ENCODE measurements at regions not wholly inside any gene's neighbourhood (a gene's known extent, or its start where the extent isn't known, plus 50 kb on each side); places are given as distances from the start of the nearest gene placed in this dataset.

DNA sequence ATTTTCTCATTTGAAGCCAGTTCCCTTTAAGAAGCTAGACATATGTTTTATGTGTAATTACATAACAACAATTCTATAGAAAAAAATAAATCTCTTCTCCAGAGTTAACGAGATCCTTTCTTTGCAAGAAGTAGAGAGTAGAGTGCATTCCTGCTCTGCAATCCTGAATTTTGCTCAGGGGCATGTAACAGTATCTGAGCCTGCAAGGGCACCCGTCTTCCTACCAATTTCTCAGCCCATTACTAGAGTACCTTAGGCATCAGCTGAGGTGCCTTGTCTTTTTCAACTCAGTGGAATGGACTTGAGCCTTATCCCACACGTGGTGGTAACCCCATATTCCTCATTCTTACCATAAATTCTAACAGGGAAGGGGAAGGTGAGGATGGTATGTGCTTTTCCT, 205.9 kb downstream of the IKZF2 start:
- H3K36me3 ChIP-seq (ENCODE audit: insufficient read depth, low read length), result peaks cover 20% of the 10 kb centered on the region; the same call in 1 of the 2 replicates
- no peak overlapping the region for H3K9ac ChIP-seq (ENCODE audit: low read length)
- no peak overlapping the region for H3K4me2 ChIP-seq (ENCODE audit: low read length)
- H3K4me3 ChIP-seq (ENCODE audit: low read depth, low read length, poor library complexity, severe bottlenecking), result no peak overlapping the region
- H3K9me3 ChIP-seq (ENCODE audit: low read length), result no peaks in the 10 kb centered on the region
- no peak overlapping the region for H3K27ac ChIP-seq (ENCODE audit: low read depth, low read length, poor library complexity, severe bottlenecking)
- no peak for TF ChIP-seq CTCF (IDR thresholded peaks at IDR 0.05; ENCODE audit: low read length)
- TF ChIP-seq EZH2 (IDR thresholded peaks at IDR 0.05; ENCODE audit: borderline replicate concordance, low read length), result no peak
- no peaks in the 10 kb centered on the region for H4K20me1 ChIP-seq (ENCODE audit: insufficient read depth, low read length)
- peaks cover 1% of the 10 kb centered on the region for H3K4me1 ChIP-seq (ENCODE audit: insufficient read depth, low read length, severe bottlenecking)
- H3K79me2 ChIP-seq (ENCODE audit: insufficient read depth, low read length), result no peaks in the 10 kb centered on the region
- no peaks in the 10 kb centered on the region for H3K9me2 ChIP-seq (ENCODE audit: low read depth, low read length)
- no peaks in the 10 kb centered on the region for H3F3A ChIP-seq (ENCODE audit: insufficient read depth, low read length)
- H2AFZ ChIP-seq (ENCODE audit: low read length), result no peak overlapping the region
- H3K27me3 ChIP-seq (ENCODE audit: insufficient read depth, low read length), result no peaks in the 10 kb centered on the region

DNA sequence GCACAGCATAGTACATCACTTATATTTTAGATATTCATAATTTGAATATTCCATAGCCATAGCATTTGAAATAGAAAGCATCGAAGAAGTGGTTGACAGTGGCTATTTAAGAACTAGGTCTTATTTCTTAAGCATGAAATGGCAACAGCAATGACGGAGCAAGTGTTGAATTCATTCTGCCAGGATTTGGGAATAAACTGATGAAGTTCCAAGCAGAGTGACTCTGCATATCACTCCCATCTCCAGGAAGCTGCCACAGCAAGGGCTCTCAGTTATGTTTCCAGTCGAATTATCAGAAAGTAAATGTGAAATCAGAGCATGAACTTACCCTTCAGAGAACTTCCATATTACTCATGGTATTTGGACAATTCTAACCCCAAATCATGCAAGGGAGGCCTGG, 208.1 kb downstream of the IKZF2 start:
- H3K36me3 ChIP-seq (ENCODE audit: insufficient read depth, low read length), result peaks cover 16% of the 10 kb centered on the region; the same call in 1 of the 2 replicates
- no peak overlapping the region for H3K27ac ChIP-seq (ENCODE audit: low read depth, low read length, poor library complexity, severe bottlenecking)
- no peak overlapping the region for H3K9ac ChIP-seq (ENCODE audit: low read length)
- no peaks in the 10 kb centered on the region for H3K79me2 ChIP-seq (ENCODE audit: insufficient read depth, low read length)
- H3K4me3 ChIP-seq (ENCODE audit: low read depth, low read length, poor library complexity, severe bottlenecking), result no peak overlapping the region
- no peaks in the 10 kb centered on the region for H3K9me3 ChIP-seq (ENCODE audit: low read length)
- no peaks in the 10 kb centered on the region for H3K27me3 ChIP-seq (ENCODE audit: insufficient read depth, low read length)
- H3K4me1 ChIP-seq (ENCODE audit: insufficient read depth, low read length, severe bottlenecking), result peaks cover 13% of the 10 kb centered on the region
- H3F3A ChIP-seq (ENCODE audit: insufficient read depth, low read length), result no peaks in the 10 kb centered on the region
- TF ChIP-seq EZH2 (IDR thresholded peaks at IDR 0.05; ENCODE audit: borderline replicate concordance, low read length) (no peak), CTCF (IDR thresholded peaks at IDR 0.05; ENCODE audit: low read length) (no peak)
- no peaks in the 10 kb centered on the region for H4K20me1 ChIP-seq (ENCODE audit: insufficient read depth, low read length)
- no peaks in the 10 kb centered on the region for H3K9me2 ChIP-seq (ENCODE audit: low read depth, low read length)
- H2AFZ ChIP-seq (ENCODE audit: low read length), result no peak overlapping the region
- no peak overlapping the region for H3K4me2 ChIP-seq (ENCODE audit: low read length)

GRCh38 chr2:212941361-212941760, 210.1 kb downstream of the IKZF2 start:
- TF ChIP-seq EZH2 (IDR thresholded peaks at IDR 0.05; ENCODE audit: borderline replicate concordance, low read length), result no peak
- no peak for TF ChIP-seq CTCF (IDR thresholded peaks at IDR 0.05; ENCODE audit: low read length)
- H3K27me3 ChIP-seq (ENCODE audit: insufficient read depth, low read length), result no peaks in the 10 kb centered on the region
- peaks cover 14% of the 10 kb centered on the region; the same call in 1 of the 2 replicates for H3K36me3 ChIP-seq (ENCODE audit: insufficient read depth, low read length)
- no peaks in the 10 kb centered on the region for H3K79me2 ChIP-seq (ENCODE audit: insufficient read depth, low read length)
- no peak overlapping the region for H3K4me3 ChIP-seq (ENCODE audit: low read depth, low read length, poor library complexity, severe bottlenecking)
- H3F3A ChIP-seq (ENCODE audit: insufficient read depth, low read length), result no peaks in the 10 kb centered on the region
- H3K9ac ChIP-seq (ENCODE audit: low read length), result no peak overlapping the region
- H3K27ac ChIP-seq (ENCODE audit: low read depth, low read length, poor library complexity, severe bottlenecking), result no peak overlapping the region
- no peak overlapping the region for H3K4me2 ChIP-seq (ENCODE audit: low read length)
- no peaks in the 10 kb centered on the region for H4K20me1 ChIP-seq (ENCODE audit: insufficient read depth, low read length)
- no peaks in the 10 kb centered on the region for H3K9me2 ChIP-seq (ENCODE audit: low read depth, low read length)
- no peaks in the 10 kb centered on the region for H3K9me3 ChIP-seq (ENCODE audit: low read length)
- no peak overlapping the region for H2AFZ ChIP-seq (ENCODE audit: low read length)
- peaks cover 13% of the 10 kb centered on the region for H3K4me1 ChIP-seq (ENCODE audit: insufficient read depth, low read length, severe bottlenecking)
